GM21528 (cell line): ENCODE measurements at regions not wholly inside any gene's neighbourhood (a gene's known extent, or its start where the extent isn't known, plus 50 kb on each side); places are given as distances from the start of the nearest gene placed in this dataset.
"Not testable (repeated sequence)": the region's sequence is repeated elsewhere in the genome, so short reads cannot be mapped to it uniquely, and the experiment has no call there.

Experiments
- ATAC-seq: cut with Tn5 transposase; IDR thresholded peaks from one replicate; pipeline ENCODE4 v1.9.1; 2021; ENCODE audit warnings: mild to moderate bottlenecking, moderate library complexity; ENCODE audit not compliant: unreplicated experiment, low FRiP score

DNA sequence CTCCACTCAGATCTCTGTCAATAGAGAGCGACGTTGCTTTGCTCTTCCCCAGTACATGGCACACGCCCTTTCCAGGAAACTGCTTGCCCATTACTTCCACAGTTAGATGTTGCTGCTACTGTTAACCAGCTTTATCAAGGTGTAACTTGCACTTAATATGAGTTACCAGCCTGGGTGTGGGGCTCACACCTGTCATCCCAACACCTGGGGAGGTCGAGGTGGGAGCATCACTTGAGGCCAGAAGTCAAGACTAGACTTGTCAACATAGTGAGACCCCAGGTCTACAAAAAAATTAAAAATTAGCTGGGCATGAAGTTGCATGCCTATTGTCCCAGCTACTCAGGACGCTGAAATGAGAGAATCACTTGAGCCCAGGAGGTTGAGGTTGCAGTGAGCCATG lies 177.1 kb upstream of the B3GAT1 start:
- no peak for ATAC-seq

- ATAC-seq = not testable (repeated sequence)
Observed at GRCh38 chr11:134588460-134589110, 176.5 kb upstream of the B3GAT1 start.

DNA sequence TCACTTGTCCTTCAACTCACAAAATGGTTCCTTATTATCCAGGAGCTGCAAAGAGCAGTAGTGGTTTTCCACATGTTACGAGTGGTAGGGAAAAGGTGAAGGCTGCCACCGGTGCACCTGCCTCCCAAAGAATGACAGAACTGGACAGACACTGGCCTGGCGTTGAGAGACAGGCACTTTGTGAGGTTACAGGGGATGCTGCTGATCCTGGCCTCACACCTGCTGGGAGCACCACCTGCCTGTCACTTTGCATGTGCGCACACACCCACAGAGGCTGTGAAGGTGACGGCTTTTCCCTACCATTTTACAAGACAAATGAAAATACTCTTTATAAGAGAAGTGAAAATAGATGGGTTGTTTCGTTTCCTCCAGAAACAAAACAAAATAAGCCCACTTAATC lies 175.3 kb upstream of the B3GAT1 start:
- ATAC-seq = no peak

- no peak for ATAC-seq
Observed at GRCh38 chr11:134586726-134587125, 174.7 kb upstream of the B3GAT1 start.

- ATAC-seq = no peak
Observed at GRCh38 chr11:134585666-134586610, 173.9 kb upstream of the B3GAT1 start.

GRCh38 chr11:134584706-134585445 lies 172.8 kb upstream of the B3GAT1 start:
- ATAC-seq = no peak

DNA sequence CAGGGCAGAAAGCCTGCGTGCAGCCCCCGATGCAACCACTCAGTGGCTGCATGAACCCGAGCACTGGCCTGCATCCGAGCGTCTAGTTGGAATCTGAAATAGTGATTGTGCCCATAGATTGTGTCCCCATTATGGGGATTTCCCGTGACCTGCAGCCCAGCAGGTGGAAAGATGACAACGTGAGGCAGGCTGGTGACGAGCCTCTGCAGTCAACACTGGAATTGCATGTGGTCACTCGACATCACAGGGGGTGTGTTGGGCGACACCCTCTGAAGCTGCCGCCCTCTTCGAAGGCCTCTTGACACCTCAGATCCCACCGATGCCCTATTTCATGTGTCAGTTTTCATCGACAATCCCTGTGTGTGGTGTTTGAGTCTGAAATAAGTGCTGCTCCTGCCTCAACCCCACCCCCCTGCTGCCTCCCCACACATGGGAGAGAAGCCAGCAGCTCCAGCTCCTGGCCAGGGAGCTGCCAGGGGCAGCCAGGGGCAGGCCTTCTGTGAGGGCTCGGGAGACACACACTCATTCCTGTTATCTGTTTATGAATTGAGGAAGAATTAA lies 172.0 kb upstream of the B3GAT1 start:
- ATAC-seq = no peak

GRCh38 chr11:134583397-134583990 lies 171.5 kb upstream of the B3GAT1 start:
- ATAC-seq = peak; percentile 48

GRCh38 chr11:134582770-134583095 lies 170.7 kb upstream of the B3GAT1 start:
- no peak for ATAC-seq

GRCh38 chr11:134581966-134582769 lies 170.1 kb upstream of the B3GAT1 start:
- ATAC-seq = no peak

- ATAC-seq = no peak
Observed at GRCh38 chr11:134581121-134581626, 169.1 kb upstream of the B3GAT1 start.

- no peak for ATAC-seq
Observed at GRCh38 chr11:134580610-134580975, 168.6 kb upstream of the B3GAT1 start.

DNA sequence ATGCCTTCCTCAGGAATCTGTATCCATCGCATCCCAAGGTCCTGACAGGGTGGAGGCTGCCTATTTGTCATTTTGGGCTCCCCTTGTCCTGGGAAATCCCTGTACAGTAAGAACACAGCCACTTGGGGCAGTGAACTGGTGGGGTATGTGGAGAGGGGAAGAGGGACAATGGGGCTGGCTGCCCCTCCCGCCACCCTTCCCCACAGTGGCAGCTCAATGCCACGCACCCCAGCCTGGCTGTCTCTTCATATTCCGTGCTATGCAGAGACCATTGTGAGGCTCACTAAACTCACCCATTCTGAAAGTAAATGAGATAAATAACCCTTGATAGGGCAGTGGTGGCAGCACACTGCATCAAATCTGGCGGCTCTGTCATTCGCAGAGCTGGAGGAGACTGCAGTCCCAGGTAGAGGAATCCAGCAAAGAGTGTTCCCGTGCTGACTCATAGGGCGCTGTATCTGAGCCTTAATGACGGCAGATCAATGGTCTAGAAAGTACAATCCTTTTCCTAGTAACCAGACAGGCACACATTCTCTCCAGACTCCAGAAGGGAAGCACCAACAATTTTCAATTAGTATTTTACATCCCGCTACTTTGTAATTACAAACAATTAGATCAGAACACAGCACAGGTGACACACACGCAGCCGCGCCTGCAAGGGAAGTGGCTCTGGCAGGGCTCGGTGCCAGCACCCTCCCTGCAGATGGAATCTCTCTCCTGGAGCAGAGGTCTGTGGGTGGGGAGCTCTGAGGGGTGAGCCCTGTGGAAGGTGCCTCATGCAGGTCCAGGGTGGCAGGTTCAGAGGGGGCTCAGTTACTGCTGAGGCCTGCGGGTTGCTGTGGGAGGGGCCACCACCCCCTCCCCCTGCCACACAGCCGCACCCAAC lies 167.9 kb upstream of the B3GAT1 start:
- ATAC-seq = no peak

- ATAC-seq = no peak
Observed at GRCh38 chr11:134578807-134579723, 167.0 kb upstream of the B3GAT1 start.

GRCh38 chr11:134577751-134578395 lies 165.8 kb upstream of the B3GAT1 start:
- no peak for ATAC-seq

DNA sequence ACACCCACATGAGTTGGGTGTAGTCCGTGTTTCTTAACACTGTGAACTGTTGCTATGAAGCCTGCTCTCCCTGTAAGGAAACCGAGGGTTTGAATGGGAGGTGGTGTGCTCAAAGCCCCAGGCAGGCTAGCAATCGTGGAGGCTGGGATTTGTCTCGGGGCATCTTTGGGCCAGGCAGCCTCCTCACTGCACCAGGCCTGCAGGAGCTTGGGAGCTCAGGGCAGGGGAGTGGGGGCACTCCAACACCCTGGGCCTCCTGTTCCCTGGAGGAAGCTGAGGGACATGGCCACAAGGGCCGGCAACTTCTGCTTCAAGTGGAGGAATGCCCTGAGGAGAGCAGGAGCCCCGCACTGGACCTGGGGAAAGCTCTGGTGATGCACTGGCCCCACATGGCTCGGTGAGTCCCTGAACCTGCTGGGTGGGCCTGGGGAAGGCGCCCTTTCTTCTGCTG lies 164.7 kb upstream of the B3GAT1 start:
- ATAC-seq = no peak

- ATAC-seq = no peak
Observed at GRCh38 chr11:134576286-134576685, 164.2 kb upstream of the B3GAT1 start.
